Progenitor cell of endocrine pancreas (in vitro differentiated cells): ENCODE measurements at regions not wholly inside any gene's neighbourhood (a gene's known extent, or its start where the extent isn't known, plus 50 kb on each side); places are given as distances from the start of the nearest gene placed in this dataset.

Experiments used
- DNase-seq: peaks from one replicate; pipeline ENCODE4 v3.0.0; 2021; ENCODE audit warnings: low spot score; ENCODE audit not compliant: unreplicated experiment
- H3K27ac Mint-ChIP-seq: 2 replicates; pipeline ENCODE4 v1.8.0; 2021; ENCODE audit warnings: mild to moderate bottlenecking, moderate library complexity, mixed read lengths
- H3K27me3 Mint-ChIP-seq: 2 replicates; pipeline ENCODE4 v1.8.0; 2021; ENCODE audit warnings: mixed read lengths
- H3K36me3 Mint-ChIP-seq: 2 replicates; pipeline ENCODE4 v1.8.0; 2022; ENCODE audit warnings: mixed read lengths; ENCODE audit not compliant: insufficient read depth
- H3K4me1 Mint-ChIP-seq: 2 replicates; pipeline ENCODE4 v1.8.0; 2021; ENCODE audit warnings: low read depth, mixed read lengths
- H3K4me3 Mint-ChIP-seq: 2 replicates; pipeline ENCODE4 v1.8.0; 2021; ENCODE audit warnings: low read depth, mild to moderate bottlenecking, moderate library complexity, mixed read lengths
- H3K9me3 Mint-ChIP-seq: 2 replicates; pipeline ENCODE4 v1.8.0; 2021; ENCODE audit warnings: low read depth, mixed read lengths
- CTCF ChIP-seq: fragments of 200-600 bp; sonication (generic); IDR thresholded peaks from one replicate; pipeline ENCODE4 v1.5.0; 2021; ENCODE audit warnings: antibody characterized with exemption, mild to moderate bottlenecking; ENCODE audit not compliant: unreplicated experiment

- H3K27ac Mint-ChIP-seq, result no peak overlapping the region
Measured at GRCh38 chrX:13101441-13102139, 57.2 kb upstream of the FAM9C start.

GRCh38 chrX:13099121-13099520 is 54.7 kb upstream of the FAM9C start:
- Mint-ChIP-seq H3K27ac (no peak overlapping the region), H3K4me1 (peaks cover 19% of the 10 kb centered on the region)

More at GRCh38 chrX:13101441-13102139, 57.2 kb upstream of the FAM9C start:
- Mint-ChIP-seq H3K9me3 (peaks cover 23% of the 10 kb centered on the region), H3K36me3 (peaks cover 2% of the 10 kb centered on the region), H3K27me3 (no peaks in the 10 kb centered on the region), H3K4me1 (peaks cover 14% of the 10 kb centered on the region), H3K4me3 (no peak overlapping the region)
- TF ChIP-seq CTCF, result no peak
- no peak for DNase-seq

GRCh38 chrX:13096728-13097127 is 52.3 kb upstream of the FAM9C start:
- DNase-seq, result no peak
- Mint-ChIP-seq H3K9me3 (peaks cover 31% of the 10 kb centered on the region), H3K36me3 (peaks cover 2% of the 10 kb centered on the region), H3K4me1 (peaks cover 17% of the 10 kb centered on the region), H3K4me3 (no peak overlapping the region), H3K27ac (no peak overlapping the region), H3K27me3 (no peaks in the 10 kb centered on the region)
- no peak for TF ChIP-seq CTCF

More at GRCh38 chrX:13099121-13099520, 54.7 kb upstream of the FAM9C start:
- no peak for DNase-seq
- TF ChIP-seq CTCF, result no peak
- H3K9me3 Mint-ChIP-seq, result peaks cover 25% of the 10 kb centered on the region
- H3K27me3 Mint-ChIP-seq, result no peaks in the 10 kb centered on the region
- peaks cover 2% of the 10 kb centered on the region for H3K36me3 Mint-ChIP-seq
- H3K4me3 Mint-ChIP-seq, result no peak overlapping the region

GRCh38 chrX:13094828-13095341 is 50.5 kb upstream of the FAM9C start:
- no peak for TF ChIP-seq CTCF
- peaks cover 24% of the 10 kb centered on the region for H3K9me3 Mint-ChIP-seq
- H3K27ac Mint-ChIP-seq, result no peak overlapping the region
- H3K36me3 Mint-ChIP-seq, result peaks cover 2% of the 10 kb centered on the region
- H3K4me1 Mint-ChIP-seq, result peaks cover 7% of the 10 kb centered on the region
- no peak overlapping the region for H3K4me3 Mint-ChIP-seq
- no peak for DNase-seq
- H3K27me3 Mint-ChIP-seq, result no peaks in the 10 kb centered on the region

GRCh38 chrX:13094374-13094773 is 50.0 kb upstream of the FAM9C start:
- Mint-ChIP-seq H3K27ac (no peak overlapping the region), H3K9me3 (peaks cover 24% of the 10 kb centered on the region), H3K27me3 (no peaks in the 10 kb centered on the region), H3K4me3 (no peak overlapping the region), H3K36me3 (peaks cover 2% of the 10 kb centered on the region), H3K4me1 (peaks cover 5% of the 10 kb centered on the region)
- DNase-seq, result no peak
- no peak for TF ChIP-seq CTCF
